GM12878 (cell line): ENCODE measurements at regions not wholly inside any gene's neighbourhood (a gene's known extent, or its start where the extent isn't known, plus 50 kb on each side); places are given as distances from the start of the nearest gene placed in this dataset.

ENCODE experiments used
- ASH2L ChIP-seq: fragments of 300-600, 200-600 bp; sonication (generic); IDR thresholded peaks from 2 replicates; pipeline ENCODE4 v1.6.1; 2017; ENCODE audit warnings: low read depth, mild to moderate bottlenecking, borderline replicate concordance
- BACH1 ChIP-seq: fragments of 450-650 bp; IDR thresholded peaks from 2 replicates; pipeline ENCODE4 v1.6.1; 2017; ENCODE audit warnings: mild to moderate bottlenecking, borderline replicate concordance
- BCL11A ChIP-seq: IDR thresholded peaks from 2 replicates; pipeline ENCODE4 v1.6.1; 2011; ENCODE audit warnings: low read depth, low read length
- CBFB ChIP-seq: IDR thresholded peaks from 2 replicates; pipeline ENCODE4 v1.6.1; 2016; ENCODE audit warnings: antibody characterized with exemption, low read depth
- CBX5 ChIP-seq: sonication (generic); IDR thresholded peaks from 2 replicates; pipeline ENCODE4 v1.6.1; 2016; ENCODE audit warnings: low read depth, moderate library complexity, mild to moderate bottlenecking, inconsistent platforms
- CHD2 ChIP-seq: IDR thresholded peaks from 2 replicates; pipeline ENCODE4 v1.6.1; 2011; ENCODE audit warnings: low read depth, low read length, improper control_type of control experiment, borderline replicate concordance
- DPF2 ChIP-seq: fragments of 450-650 bp; IDR thresholded peaks from 2 replicates; pipeline ENCODE4 v1.6.1; 2017; ENCODE audit warnings: mild to moderate bottlenecking
- EGR1 ChIP-seq, 2 experiments: IDR thresholded peaks; 1 replicate in 1 of 2; 2 replicates in 1 of 2; pipeline ENCODE4 v1.6.1; 2011 to 2012; ENCODE audit warnings: low read depth in 2 of 2, low read length in 2 of 2, borderline replicate concordance in 1 of 2, mild to moderate bottlenecking in 1 of 2, moderate library complexity in 1 of 2
- EP300 ChIP-seq, 2 experiments: fragments of 150-350 bp in 1 of 2; IDR thresholded peaks; 2 replicates each; pipeline ENCODE4 v1.6.1; 2011 to 2012; ENCODE audit warnings: low read depth in 2 of 2, low read length in 2 of 2, borderline replicate concordance in 1 of 2, improper control_type of control experiment in 1 of 2, inconsistent platforms in 1 of 2; ENCODE audit not compliant: control insufficient read depth in 1 of 2
- GATAD2B ChIP-seq: fragments of 450-650 bp; conservative IDR thresholded peaks from 2 replicates; pipeline ENCODE4 v1.6.1; 2017; ENCODE audit warnings: low read depth, mild to moderate bottlenecking, moderate library complexity
- HSF1 ChIP-seq: fragments of 150-350 bp; IDR thresholded peaks from 2 replicates; pipeline ENCODE4 v1.6.1; 2014; ENCODE audit warnings: mild to moderate bottlenecking, low read depth, low read length
- MEF2B ChIP-seq: fragments of 450-650 bp; IDR thresholded peaks from 2 replicates; pipeline ENCODE4 v1.6.1; 2018; ENCODE audit warnings: mild to moderate bottlenecking, moderate library complexity; ENCODE audit not compliant: partially characterized antibody, poor library complexity, severe bottlenecking
- MTA3 ChIP-seq: IDR thresholded peaks from 2 replicates; pipeline ENCODE4 v1.6.1; 2012; ENCODE audit warnings: low read length, inconsistent platforms, borderline replicate concordance
- NFIC ChIP-seq: IDR thresholded peaks from 2 replicates; pipeline ENCODE4 v1.6.1; 2012; ENCODE audit warnings: low read depth, mild to moderate bottlenecking, inconsistent platforms, low read length, moderate library complexity
- NKRF ChIP-seq: fragments of 450-650 bp; conservative IDR thresholded peaks from 2 replicates; pipeline ENCODE4 v1.6.1; 2017; ENCODE audit warnings: mild to moderate bottlenecking, moderate library complexity
- NR2C1 ChIP-seq: fragments of 450-650 bp; IDR thresholded peaks from 2 replicates; pipeline ENCODE4 v1.6.1; 2017; ENCODE audit warnings: antibody characterized with exemption, mild to moderate bottlenecking, moderate library complexity
- PAX5 ChIP-seq: IDR thresholded peaks from 2 replicates; pipeline ENCODE4 v1.6.1; 2011; ENCODE audit warnings: low read depth, low read length, borderline replicate concordance
- POLR2A ChIP-seq: IDR thresholded peaks from 2 replicates; pipeline ENCODE4 v1.6.1; 2011; ENCODE audit warnings: low read depth, mild to moderate bottlenecking, low read length
- RBBP5 ChIP-seq: fragments of 200-600 bp; sonication (generic); conservative IDR thresholded peaks from 2 replicates; pipeline ENCODE4 v1.6.1; 2016
- SKIL ChIP-seq: fragments of 450-650 bp; IDR thresholded peaks from 2 replicates; pipeline ENCODE4 v1.6.1; 2017; ENCODE audit warnings: mild to moderate bottlenecking, low read depth, inconsistent platforms; ENCODE audit not compliant: poor library complexity, severe bottlenecking
- SREBF2 ChIP-seq: IDR thresholded peaks from 2 replicates; pipeline ENCODE4 v1.6.1; 2012; ENCODE audit warnings: mild to moderate bottlenecking, low read length
- TCF12 ChIP-seq: IDR thresholded peaks from 2 replicates; pipeline ENCODE4 v1.6.1; 2011; ENCODE audit warnings: low read depth, mild to moderate bottlenecking, low read length
- TCF3 ChIP-seq: IDR thresholded peaks from 2 replicates; pipeline ENCODE4 v1.6.1; 2012; ENCODE audit warnings: low read depth, mild to moderate bottlenecking, low read length, borderline replicate concordance; ENCODE audit not compliant: insufficient read depth
- TF ChIP-seq, protein P1 (sequence below): IDR thresholded peaks from 2 replicates; pipeline ENCODE4 v1.6.1; 2012; ENCODE audit warnings: low read length, inconsistent platforms

DNA sequence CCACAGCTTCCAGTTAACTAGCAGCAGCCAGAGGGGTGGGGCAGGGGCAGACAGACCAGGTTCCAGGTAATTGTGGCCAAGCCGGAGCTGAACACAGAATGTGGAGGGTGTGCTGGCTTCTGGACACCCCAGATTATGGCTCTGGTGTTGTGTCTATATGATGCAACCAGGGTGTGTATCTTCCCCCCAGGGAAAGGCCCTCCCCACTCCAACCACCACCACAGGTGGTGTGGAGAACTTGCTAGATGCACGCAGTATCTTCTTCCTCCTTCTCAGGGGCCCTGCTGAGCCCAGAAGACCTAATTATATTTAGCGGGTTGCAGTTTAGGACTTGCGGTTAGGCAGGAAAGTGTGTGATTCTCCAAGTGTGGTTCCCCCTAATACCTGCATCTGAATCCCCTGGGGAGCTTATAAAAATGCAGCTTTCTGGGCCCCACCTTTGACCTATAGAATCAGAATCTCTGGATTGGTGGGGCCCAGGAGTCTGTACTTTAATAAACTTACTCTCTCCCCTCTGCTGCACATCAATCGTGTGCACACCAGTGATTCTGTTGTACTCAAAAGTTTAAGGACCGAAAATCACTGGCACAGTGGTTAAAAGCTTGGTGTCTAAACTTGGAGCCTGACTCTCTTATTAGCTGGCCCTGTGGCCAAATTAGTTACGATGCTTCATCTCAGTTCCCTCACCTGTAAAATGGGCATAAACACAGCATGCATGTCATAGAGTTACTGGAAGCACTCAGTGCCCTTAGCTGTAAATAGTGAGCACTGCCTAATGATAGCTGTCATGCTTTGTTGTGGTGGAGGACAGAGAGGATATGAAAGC, 379.1 kb upstream of the PROK2 start (continued):
- TF ChIP-seq, protein P1, sequence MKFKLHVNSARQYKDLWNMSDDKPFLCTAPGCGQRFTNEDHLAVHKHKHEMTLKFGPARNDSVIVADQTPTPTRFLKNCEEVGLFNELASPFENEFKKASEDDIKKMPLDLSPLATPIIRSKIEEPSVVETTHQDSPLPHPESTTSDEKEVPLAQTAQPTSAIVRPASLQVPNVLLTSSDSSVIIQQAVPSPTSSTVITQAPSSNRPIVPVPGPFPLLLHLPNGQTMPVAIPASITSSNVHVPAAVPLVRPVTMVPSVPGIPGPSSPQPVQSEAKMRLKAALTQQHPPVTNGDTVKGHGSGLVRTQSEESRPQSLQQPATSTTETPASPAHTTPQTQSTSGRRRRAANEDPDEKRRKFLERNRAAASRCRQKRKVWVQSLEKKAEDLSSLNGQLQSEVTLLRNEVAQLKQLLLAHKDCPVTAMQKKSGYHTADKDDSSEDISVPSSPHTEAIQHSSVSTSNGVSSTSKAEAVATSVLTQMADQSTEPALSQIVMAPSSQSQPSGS = peak; percentile 95
- TF ChIP-seq DPF2 (peak; percentile 92), EP300 (IDR thresholded peaks at IDR 0.05; ENCODE audit: borderline replicate concordance in 1 of 2, control insufficient read depth in 1 of 2, low read depth in 2 of 2, low read length in 2 of 2) (peak; percentile 93), CBX5 (peak; percentile 85), MEF2B (peak; percentile 99), NFIC (peak; percentile 99), PAX5 (peak; percentile 96), BCL11A (peak; percentile 95), BACH1 (peak; percentile 70; the same call in 1 of the 2 replicates), NKRF (peak; percentile 61; the same call in 1 of the 2 replicates), HSF1 (peak; percentile 97), ASH2L (no peak), TCF12 (peak; percentile 98), TCF3 (peak; percentile 93; the same call in 1 of the 2 replicates), GATAD2B (peak; percentile 76), RBBP5 (no peak), MTA3 (peak; percentile 95; the same call in 1 of the 2 replicates), POLR2A (peak; percentile 72), CBFB (peak; percentile 99), NR2C1 (peak; percentile 81), CHD2 (peak; percentile 48; the same call in 1 of the 2 replicates), SREBF2 (no peak), EGR1 (IDR thresholded peaks at IDR 0.05; ENCODE audit: borderline replicate concordance in 1 of 2, low read depth in 2 of 2, low read length in 2 of 2) (peak in 1 of 2 experiments; percentile 11; a peak in 1 of 3 replicates), SKIL (peak; percentile 97)
